IMR-90 (cell line): ENCODE measurements at regions not wholly inside any gene's neighbourhood (a gene's known extent, or its start where the extent isn't known, plus 50 kb on each side); places are given as distances from the start of the nearest gene placed in this dataset.

Source experiments
- CHD1 ChIP-seq: IDR thresholded peaks from 2 replicates; pipeline ENCODE4 v1.6.1; 2012; ENCODE audit warnings: low read depth, low read length, improper control_type of control experiment
- MAFK ChIP-seq: IDR thresholded peaks from 2 replicates; pipeline ENCODE4 v1.6.1; 2012; ENCODE audit warnings: low read depth, low read length, improper control_type of control experiment
- POLR2A ChIP-seq: IDR thresholded peaks from 2 replicates; pipeline ENCODE4 v1.6.1; 2012; ENCODE audit warnings: mild to moderate bottlenecking, low read depth, low read length
- RCOR1 ChIP-seq: IDR thresholded peaks from 2 replicates; pipeline ENCODE4 v1.6.1; 2012; ENCODE audit warnings: mild to moderate bottlenecking, low read length, improper control_type of control experiment; ENCODE audit not compliant: insufficient replicate concordance
- RFX5 ChIP-seq: IDR thresholded peaks from 2 replicates; pipeline ENCODE4 v1.8.0; 2012; ENCODE audit warnings: low read depth, mild to moderate bottlenecking, low read length, moderate library complexity
- SMC3 ChIP-seq: fragments of 150-350 bp; IDR thresholded peaks from 2 replicates; pipeline ENCODE4 v1.6.1; 2016; ENCODE audit warnings: low read depth, mild to moderate bottlenecking, antibody characterized with exemption, low read length, moderate library complexity
- TF ChIP-seq, protein P1 (sequence below): conservative IDR thresholded peaks from 2 replicates; pipeline ENCODE4 v1.5.1; 2012; ENCODE audit warnings: mild to moderate bottlenecking, low read depth, low read length, improper control_type of control experiment
- TF ChIP-seq, protein P2 (sequence below): fragments of 150-350 bp; IDR thresholded peaks from 2 replicates; pipeline ENCODE4 v1.6.1; 2017; ENCODE audit warnings: mild to moderate bottlenecking, antibody characterized with exemption, low read length, low read depth
- TF ChIP-seq, protein P3 (sequence below): fragments of 150-350 bp; IDR thresholded peaks from 2 replicates; pipeline ENCODE4 v1.6.1; 2016; ENCODE audit warnings: low read depth, mild to moderate bottlenecking, low read length, moderate library complexity, borderline replicate concordance

DNA sequence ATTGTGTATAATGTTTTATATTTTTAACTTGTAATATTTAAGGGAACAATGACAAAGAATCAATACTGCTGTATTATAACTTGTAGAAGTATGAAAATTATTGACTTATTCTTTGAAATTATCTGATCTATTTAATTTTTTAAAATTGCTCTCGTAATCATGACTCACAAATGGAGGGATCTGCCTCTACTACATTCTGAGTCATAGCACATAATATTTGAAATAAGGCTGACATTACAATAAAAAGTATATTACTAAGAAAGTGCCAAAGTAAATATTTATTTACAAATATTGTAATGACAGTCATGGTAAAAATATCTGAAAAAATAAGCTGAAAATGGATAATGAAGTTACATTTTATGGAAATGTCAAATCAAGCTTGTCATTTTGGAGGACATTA is 1144.6 kb upstream of the CDH2 start:
- TF ChIP-seq CHD1 (no peak), RFX5 (no peak), POLR2A (no peak), MAFK (no peak), RCOR1 (no peak), SMC3 (no peak)
- TF ChIP-seq, protein P1, sequence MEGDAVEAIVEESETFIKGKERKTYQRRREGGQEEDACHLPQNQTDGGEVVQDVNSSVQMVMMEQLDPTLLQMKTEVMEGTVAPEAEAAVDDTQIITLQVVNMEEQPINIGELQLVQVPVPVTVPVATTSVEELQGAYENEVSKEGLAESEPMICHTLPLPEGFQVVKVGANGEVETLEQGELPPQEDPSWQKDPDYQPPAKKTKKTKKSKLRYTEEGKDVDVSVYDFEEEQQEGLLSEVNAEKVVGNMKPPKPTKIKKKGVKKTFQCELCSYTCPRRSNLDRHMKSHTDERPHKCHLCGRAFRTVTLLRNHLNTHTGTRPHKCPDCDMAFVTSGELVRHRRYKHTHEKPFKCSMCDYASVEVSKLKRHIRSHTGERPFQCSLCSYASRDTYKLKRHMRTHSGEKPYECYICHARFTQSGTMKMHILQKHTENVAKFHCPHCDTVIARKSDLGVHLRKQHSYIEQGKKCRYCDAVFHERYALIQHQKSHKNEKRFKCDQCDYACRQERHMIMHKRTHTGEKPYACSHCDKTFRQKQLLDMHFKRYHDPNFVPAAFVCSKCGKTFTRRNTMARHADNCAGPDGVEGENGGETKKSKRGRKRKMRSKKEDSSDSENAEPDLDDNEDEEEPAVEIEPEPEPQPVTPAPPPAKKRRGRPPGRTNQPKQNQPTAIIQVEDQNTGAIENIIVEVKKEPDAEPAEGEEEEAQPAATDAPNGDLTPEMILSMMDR, result no peak
- TF ChIP-seq, protein P2, sequence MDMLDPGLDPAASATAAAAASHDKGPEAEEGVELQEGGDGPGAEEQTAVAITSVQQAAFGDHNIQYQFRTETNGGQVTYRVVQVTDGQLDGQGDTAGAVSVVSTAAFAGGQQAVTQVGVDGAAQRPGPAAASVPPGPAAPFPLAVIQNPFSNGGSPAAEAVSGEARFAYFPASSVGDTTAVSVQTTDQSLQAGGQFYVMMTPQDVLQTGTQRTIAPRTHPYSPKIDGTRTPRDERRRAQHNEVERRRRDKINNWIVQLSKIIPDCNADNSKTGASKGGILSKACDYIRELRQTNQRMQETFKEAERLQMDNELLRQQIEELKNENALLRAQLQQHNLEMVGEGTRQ, result no peak
- TF ChIP-seq, protein P3, sequence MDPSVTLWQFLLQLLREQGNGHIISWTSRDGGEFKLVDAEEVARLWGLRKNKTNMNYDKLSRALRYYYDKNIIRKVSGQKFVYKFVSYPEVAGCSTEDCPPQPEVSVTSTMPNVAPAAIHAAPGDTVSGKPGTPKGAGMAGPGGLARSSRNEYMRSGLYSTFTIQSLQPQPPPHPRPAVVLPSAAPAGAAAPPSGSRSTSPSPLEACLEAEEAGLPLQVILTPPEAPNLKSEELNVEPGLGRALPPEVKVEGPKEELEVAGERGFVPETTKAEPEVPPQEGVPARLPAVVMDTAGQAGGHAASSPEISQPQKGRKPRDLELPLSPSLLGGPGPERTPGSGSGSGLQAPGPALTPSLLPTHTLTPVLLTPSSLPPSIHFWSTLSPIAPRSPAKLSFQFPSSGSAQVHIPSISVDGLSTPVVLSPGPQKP, result no peak
